OCI-M1 (cell line): ENCODE measurements at regions not wholly inside any gene's neighbourhood (a gene's known extent, or its start where the extent isn't known, plus 50 kb on each side); places are given as distances from the start of the nearest gene placed in this dataset.
"Not testable (repeated sequence)": the region's sequence is repeated elsewhere in the genome, so short reads cannot be mapped to it uniquely, and the experiment has no call there.

Source experiments
- DNase-seq: peaks from one replicate; lab custom pipeline; 2025; lab: John Stamatoyannopoulos, UW

- DNase-seq: no peak
Measured at GRCh38 chr15:25624504-25625177, 185.8 kb upstream of the UBE3A start.

- no peak for DNase-seq
Measured at GRCh38 chr15:25623708-25624107, 184.9 kb upstream of the UBE3A start.

GRCh38 chr15:25620466-25620865 lies 181.6 kb upstream of the UBE3A start:
- no peak for DNase-seq

- DNase-seq: no peak
Measured at GRCh38 chr15:25619761-25620160, 180.9 kb upstream of the UBE3A start.

- DNase-seq: no peak
Measured at GRCh38 chr15:25619076-25619475, 180.3 kb upstream of the UBE3A start.

- DNase-seq: no peak
Measured at GRCh38 chr15:25618161-25618560, 179.3 kb upstream of the UBE3A start.

- no peak for DNase-seq
Measured at GRCh38 chr15:25616471-25616870, 177.6 kb upstream of the UBE3A start.

- DNase-seq: no peak
Measured at GRCh38 chr15:25613134-25613533, 174.3 kb upstream of the UBE3A start.

GRCh38 chr15:25611603-25612002 lies 172.8 kb upstream of the UBE3A start:
- DNase-seq: no peak

GRCh38 chr15:25609371-25609770 lies 170.5 kb upstream of the UBE3A start:
- DNase-seq: no peak

GRCh38 chr15:25608926-25609325 lies 170.1 kb upstream of the UBE3A start:
- DNase-seq: no peak

- no peak for DNase-seq
Measured at GRCh38 chr15:25605151-25605550, 166.3 kb upstream of the UBE3A start.

GRCh38 chr15:25600751-25601150 lies 161.9 kb upstream of the UBE3A start:
- no peak for DNase-seq

- DNase-seq: no peak
Measured at GRCh38 chr15:25597571-25597970, 158.7 kb upstream of the UBE3A start.

GRCh38 chr15:25596644-25597562 lies 158.1 kb upstream of the UBE3A start:
- no peak for DNase-seq

GRCh38 chr15:25587616-25588340 lies 149.0 kb upstream of the UBE3A start:
- no peak for DNase-seq

GRCh38 chr15:25582886-25583285 lies 144.1 kb upstream of the UBE3A start:
- no peak for DNase-seq

GRCh38 chr15:25579127-25579526 lies 140.3 kb upstream of the UBE3A start:
- DNase-seq: no peak

- no peak for DNase-seq
Measured at GRCh38 chr15:25572191-25572590, 133.4 kb upstream of the UBE3A start.

GRCh38 chr15:25568751-25569150 lies 129.9 kb upstream of the UBE3A start:
- no peak for DNase-seq

- not testable (repeated sequence) for DNase-seq
Measured at GRCh38 chr15:25566545-25566944, 127.7 kb upstream of the UBE3A start.

GRCh38 chr15:25565470-25566264 lies 126.8 kb upstream of the UBE3A start:
- DNase-seq: no peak
